ENCODE measurements at regions not wholly inside any gene's neighbourhood (a gene's known extent, or its start where the extent isn't known, plus 50 kb on each side); places are given as distances from the start of the nearest gene placed in this dataset.

DNA sequence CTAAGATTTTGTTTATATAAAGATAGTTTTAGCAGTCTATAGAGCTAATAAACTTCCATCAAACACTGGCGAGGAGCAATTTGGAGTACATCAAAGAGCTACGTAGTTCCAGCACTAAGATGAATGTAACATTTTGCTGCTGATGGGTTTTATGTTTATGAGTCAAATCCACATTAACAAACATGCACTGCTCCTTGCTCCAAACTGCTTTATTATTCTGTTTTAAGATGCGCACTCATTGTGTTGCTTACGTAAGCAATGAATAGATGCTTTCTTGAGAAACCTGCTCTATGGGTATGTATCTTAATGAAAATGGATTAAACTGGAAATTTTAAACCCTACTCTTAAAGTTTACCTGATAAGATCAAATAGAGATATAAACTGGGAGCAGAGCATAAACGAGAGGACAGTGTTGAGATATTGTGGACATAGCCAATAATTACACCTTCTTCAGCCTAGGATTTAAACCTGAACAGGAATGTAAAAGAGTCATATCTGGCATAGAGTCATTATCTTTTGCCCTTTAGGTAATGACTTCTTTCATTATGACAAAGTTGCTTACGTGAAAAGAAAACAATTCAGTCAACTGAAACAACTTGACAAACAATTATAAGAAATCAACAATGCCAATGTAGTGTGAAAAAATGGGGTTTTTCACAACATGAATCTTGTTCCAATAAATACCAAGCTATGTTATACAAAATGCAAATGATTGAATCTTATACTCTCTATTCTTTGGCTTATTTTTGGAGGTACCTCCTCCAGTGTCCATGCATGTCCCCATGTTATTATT, 153.5 kb upstream of the MTPN start:
- H3K27me3 ChIP-seq (ENCODE audit: control insufficient read depth in 4 of 4, insufficient read depth in 4 of 4, low read length in 3 of 4), result no peaks in the 10 kb centered on the region
- H3K9me3 ChIP-seq (ENCODE audit: control insufficient read depth in 4 of 4, low read length in 3 of 4), result no peaks in the 10 kb centered on the region
- no peak overlapping the region for H3K9ac ChIP-seq (ENCODE audit: low read depth in 1 of 2, low read length in 2 of 2)
- no peak overlapping the region for H3K4me3 ChIP-seq (ENCODE audit: low read depth in 1 of 3, low read length in 3 of 3)
- H3K4me1 ChIP-seq (ENCODE audit: control insufficient read depth in 4 of 4, insufficient read depth in 4 of 4, low read length in 3 of 4), result no peaks in the 10 kb centered on the region
- 72% methylated on average over 6 of the region's 6 CpGs for WGBS
- H3K27ac ChIP-seq (ENCODE audit: low read depth in 1 of 2, low read length in 2 of 2), result no peak overlapping the region
- DNase-seq (ENCODE audit: low spot score), result no peak
- TF ChIP-seq HNF4G (IDR thresholded peaks at IDR 0.05) (no peak), EGR1 (IDR thresholded peaks at IDR 0.05; ENCODE audit: low read depth in 2 of 2) (no peak), GABPA (IDR thresholded peaks at IDR 0.05 in 1 of 2, conservative IDR thresholded peaks at IDR 0.05 in 1 of 2) (no peak), FOXA1 (IDR thresholded peaks at IDR 0.05) (no peak), RXRA (IDR thresholded peaks at IDR 0.05) (no peak), HNF4A (conservative IDR thresholded peaks at IDR 0.05) (no peak), TAF1 (conservative IDR thresholded peaks at IDR 0.05) (no peak), JUND (IDR thresholded peaks at IDR 0.05) (no peak), FOXA2 (IDR thresholded peaks at IDR 0.05) (no peak), YY1 (IDR thresholded peaks at IDR 0.05) (no peak), SP1 (IDR thresholded peaks at IDR 0.05) (no peak), RAD21 (IDR thresholded peaks at IDR 0.05) (no peak), NR2F2 (IDR thresholded peaks at IDR 0.05) (no peak)
- TF ChIP-seq, protein P1, sequence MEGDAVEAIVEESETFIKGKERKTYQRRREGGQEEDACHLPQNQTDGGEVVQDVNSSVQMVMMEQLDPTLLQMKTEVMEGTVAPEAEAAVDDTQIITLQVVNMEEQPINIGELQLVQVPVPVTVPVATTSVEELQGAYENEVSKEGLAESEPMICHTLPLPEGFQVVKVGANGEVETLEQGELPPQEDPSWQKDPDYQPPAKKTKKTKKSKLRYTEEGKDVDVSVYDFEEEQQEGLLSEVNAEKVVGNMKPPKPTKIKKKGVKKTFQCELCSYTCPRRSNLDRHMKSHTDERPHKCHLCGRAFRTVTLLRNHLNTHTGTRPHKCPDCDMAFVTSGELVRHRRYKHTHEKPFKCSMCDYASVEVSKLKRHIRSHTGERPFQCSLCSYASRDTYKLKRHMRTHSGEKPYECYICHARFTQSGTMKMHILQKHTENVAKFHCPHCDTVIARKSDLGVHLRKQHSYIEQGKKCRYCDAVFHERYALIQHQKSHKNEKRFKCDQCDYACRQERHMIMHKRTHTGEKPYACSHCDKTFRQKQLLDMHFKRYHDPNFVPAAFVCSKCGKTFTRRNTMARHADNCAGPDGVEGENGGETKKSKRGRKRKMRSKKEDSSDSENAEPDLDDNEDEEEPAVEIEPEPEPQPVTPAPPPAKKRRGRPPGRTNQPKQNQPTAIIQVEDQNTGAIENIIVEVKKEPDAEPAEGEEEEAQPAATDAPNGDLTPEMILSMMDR (IDR thresholded peaks at IDR 0.05; ENCODE audit: low read depth, low read length, missing input control), result no peak
- TF ChIP-seq, protein P2, sequence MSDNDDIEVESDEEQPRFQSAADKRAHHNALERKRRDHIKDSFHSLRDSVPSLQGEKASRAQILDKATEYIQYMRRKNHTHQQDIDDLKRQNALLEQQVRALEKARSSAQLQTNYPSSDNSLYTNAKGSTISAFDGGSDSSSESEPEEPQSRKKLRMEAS (IDR thresholded peaks at IDR 0.05), result no peak
- TF ChIP-seq, protein P3, sequence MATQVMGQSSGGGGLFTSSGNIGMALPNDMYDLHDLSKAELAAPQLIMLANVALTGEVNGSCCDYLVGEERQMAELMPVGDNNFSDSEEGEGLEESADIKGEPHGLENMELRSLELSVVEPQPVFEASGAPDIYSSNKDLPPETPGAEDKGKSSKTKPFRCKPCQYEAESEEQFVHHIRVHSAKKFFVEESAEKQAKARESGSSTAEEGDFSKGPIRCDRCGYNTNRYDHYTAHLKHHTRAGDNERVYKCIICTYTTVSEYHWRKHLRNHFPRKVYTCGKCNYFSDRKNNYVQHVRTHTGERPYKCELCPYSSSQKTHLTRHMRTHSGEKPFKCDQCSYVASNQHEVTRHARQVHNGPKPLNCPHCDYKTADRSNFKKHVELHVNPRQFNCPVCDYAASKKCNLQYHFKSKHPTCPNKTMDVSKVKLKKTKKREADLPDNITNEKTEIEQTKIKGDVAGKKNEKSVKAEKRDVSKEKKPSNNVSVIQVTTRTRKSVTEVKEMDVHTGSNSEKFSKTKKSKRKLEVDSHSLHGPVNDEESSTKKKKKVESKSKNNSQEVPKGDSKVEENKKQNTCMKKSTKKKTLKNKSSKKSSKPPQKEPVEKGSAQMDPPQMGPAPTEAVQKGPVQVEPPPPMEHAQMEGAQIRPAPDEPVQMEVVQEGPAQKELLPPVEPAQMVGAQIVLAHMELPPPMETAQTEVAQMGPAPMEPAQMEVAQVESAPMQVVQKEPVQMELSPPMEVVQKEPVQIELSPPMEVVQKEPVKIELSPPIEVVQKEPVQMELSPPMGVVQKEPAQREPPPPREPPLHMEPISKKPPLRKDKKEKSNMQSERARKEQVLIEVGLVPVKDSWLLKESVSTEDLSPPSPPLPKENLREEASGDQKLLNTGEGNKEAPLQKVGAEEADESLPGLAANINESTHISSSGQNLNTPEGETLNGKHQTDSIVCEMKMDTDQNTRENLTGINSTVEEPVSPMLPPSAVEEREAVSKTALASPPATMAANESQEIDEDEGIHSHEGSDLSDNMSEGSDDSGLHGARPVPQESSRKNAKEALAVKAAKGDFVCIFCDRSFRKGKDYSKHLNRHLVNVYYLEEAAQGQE (IDR thresholded peaks at IDR 0.05), result no peak
- TF ChIP-seq, protein P4, sequence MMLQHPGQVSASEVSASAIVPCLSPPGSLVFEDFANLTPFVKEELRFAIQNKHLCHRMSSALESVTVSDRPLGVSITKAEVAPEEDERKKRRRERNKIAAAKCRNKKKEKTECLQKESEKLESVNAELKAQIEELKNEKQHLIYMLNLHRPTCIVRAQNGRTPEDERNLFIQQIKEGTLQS (IDR thresholded peaks at IDR 0.05), result no peak
- TF ChIP-seq, protein P5, sequence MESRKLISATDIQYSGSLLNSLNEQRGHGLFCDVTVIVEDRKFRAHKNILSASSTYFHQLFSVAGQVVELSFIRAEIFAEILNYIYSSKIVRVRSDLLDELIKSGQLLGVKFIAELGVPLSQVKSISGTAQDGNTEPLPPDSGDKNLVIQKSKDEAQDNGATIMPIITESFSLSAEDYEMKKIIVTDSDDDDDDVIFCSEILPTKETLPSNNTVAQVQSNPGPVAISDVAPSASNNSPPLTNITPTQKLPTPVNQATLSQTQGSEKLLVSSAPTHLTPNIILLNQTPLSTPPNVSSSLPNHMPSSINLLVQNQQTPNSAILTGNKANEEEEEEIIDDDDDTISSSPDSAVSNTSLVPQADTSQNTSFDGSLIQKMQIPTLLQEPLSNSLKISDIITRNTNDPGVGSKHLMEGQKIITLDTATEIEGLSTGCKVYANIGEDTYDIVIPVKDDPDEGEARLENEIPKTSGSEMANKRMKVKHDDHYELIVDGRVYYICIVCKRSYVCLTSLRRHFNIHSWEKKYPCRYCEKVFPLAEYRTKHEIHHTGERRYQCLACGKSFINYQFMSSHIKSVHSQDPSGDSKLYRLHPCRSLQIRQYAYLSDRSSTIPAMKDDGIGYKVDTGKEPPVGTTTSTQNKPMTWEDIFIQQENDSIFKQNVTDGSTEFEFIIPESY (IDR thresholded peaks at IDR 0.05), result no peak
- no peaks in the 10 kb centered on the region for H3K36me3 ChIP-seq (ENCODE audit: control insufficient read depth in 4 of 4, insufficient read depth in 3 of 4, low read depth in 1 of 4, low read length in 3 of 4)

Measured in liver (tissue), 8 donors.